Trophoblast cell (in vitro differentiated cells and primary cell): ENCODE measurements at regions not wholly inside any gene's neighbourhood (a gene's known extent, or its start where the extent isn't known, plus 50 kb on each side); places are given as distances from the start of the nearest gene placed in this dataset.
"Not testable (repeated sequence)": the region's sequence is repeated elsewhere in the genome, so short reads cannot be mapped to it uniquely, and the experiment has no call there.

ENCODE experiments used
- DNase-seq, 2 donors: peaks; one replicate each; pipeline ENCODE4 v3.0.0-alpha.2; 2016
- H2AFZ ChIP-seq: 2 replicates; pipeline ENCODE4 v1.6.1; 2013; ENCODE audit warnings: low read length, moderate library complexity, mild to moderate bottlenecking; ENCODE audit not compliant: insufficient read depth, poor library complexity
- H2AK5ac ChIP-seq: 2 replicates; pipeline ENCODE4 v1.6.1; 2013; ENCODE audit warnings: mild to moderate bottlenecking, low read length
- H2BK120ac ChIP-seq: 2 replicates; pipeline ENCODE4 v1.6.1; 2013; ENCODE audit warnings: low read length, mild to moderate bottlenecking, moderate library complexity; ENCODE audit not compliant: insufficient read depth, poor library complexity
- H2BK12ac ChIP-seq: 2 replicates; pipeline ENCODE4 v1.6.1; 2013; ENCODE audit warnings: mild to moderate bottlenecking, low read length, moderate library complexity
- H2BK5ac ChIP-seq: 2 replicates; pipeline ENCODE4 v1.6.1; 2013; ENCODE audit warnings: low read length, low read depth, moderate library complexity, mild to moderate bottlenecking; ENCODE audit not compliant: poor library complexity
- H3K14ac ChIP-seq: 2 replicates; pipeline ENCODE4 v1.6.1; 2013; ENCODE audit warnings: mild to moderate bottlenecking, low read length
- H3K18ac ChIP-seq: 2 replicates; pipeline ENCODE4 v1.6.1; 2013; ENCODE audit warnings: mild to moderate bottlenecking, low read length
- H3K23ac ChIP-seq: 2 replicates; pipeline ENCODE4 v1.6.1; 2013; ENCODE audit warnings: low read length
- H3K27ac ChIP-seq: 2 replicates; pipeline ENCODE4 v1.5.1; 2013; ENCODE audit warnings: low read depth, mild to moderate bottlenecking, inconsistent platforms, low read length, moderate library complexity
- H3K27me3 ChIP-seq: 2 replicates; pipeline ENCODE4 v1.6.1; 2013; ENCODE audit warnings: inconsistent platforms, mild to moderate bottlenecking, low read length, moderate library complexity; ENCODE audit not compliant: insufficient read depth
- H3K36me3 ChIP-seq, 2 experiments: 1 replicate in 1 of 2; 2 replicates in 1 of 2; pipeline ENCODE4 v1.6.1; 2013; ENCODE audit warnings: low read length in 2 of 2, mild to moderate bottlenecking in 2 of 2, moderate library complexity in 1 of 2; ENCODE audit not compliant: insufficient read depth in 2 of 2, control insufficient read depth in 1 of 2
- H3K4ac ChIP-seq: 2 replicates; pipeline ENCODE4 v1.6.1; 2013; ENCODE audit warnings: low read depth, mild to moderate bottlenecking, low read length, moderate library complexity
- H3K4me1 ChIP-seq, 2 experiments: 1 replicate in 1 of 2; 2 replicates in 1 of 2; pipeline ENCODE4 v1.6.1; 2013; ENCODE audit warnings: low read length in 2 of 2, mild to moderate bottlenecking in 2 of 2, moderate library complexity in 1 of 2; ENCODE audit not compliant: insufficient read depth in 2 of 2, control insufficient read depth in 1 of 2
- H3K4me2 ChIP-seq: 2 replicates; pipeline ENCODE4 v1.6.1; 2013; ENCODE audit warnings: inconsistent platforms, mild to moderate bottlenecking, low read length, moderate library complexity
- H3K4me3 ChIP-seq: 2 replicates; pipeline ENCODE4 v1.5.1; 2013; ENCODE audit warnings: mild to moderate bottlenecking, low read depth, low read length, inconsistent platforms
- H3K79me1 ChIP-seq: one replicate; pipeline ENCODE4 v1.6.1; 2013; ENCODE audit warnings: low read length
- H3K79me2 ChIP-seq: 2 replicates; pipeline ENCODE4 v1.6.1; 2013; ENCODE audit warnings: low read length, mild to moderate bottlenecking; ENCODE audit not compliant: control insufficient read depth, insufficient read depth, poor library complexity
- H3K9ac ChIP-seq: 2 replicates; pipeline ENCODE4 v1.6.1; 2013; ENCODE audit warnings: mild to moderate bottlenecking, low read length
- H3K9me3 ChIP-seq: 2 replicates; pipeline ENCODE4 v1.6.1; 2013; ENCODE audit warnings: low read depth, mild to moderate bottlenecking, control low read depth, inconsistent platforms, low read length; ENCODE audit not compliant: insufficient read depth
- H4K12ac ChIP-seq: 2 replicates; pipeline ENCODE4 v1.6.1; 2013; ENCODE audit warnings: low read depth, mild to moderate bottlenecking, low read length, moderate library complexity
- H4K8ac ChIP-seq: 2 replicates; pipeline ENCODE4 v1.6.1; 2013; ENCODE audit warnings: low read depth, mild to moderate bottlenecking, low read length, moderate library complexity
- H4K91ac ChIP-seq: one replicate; pipeline ENCODE4 v1.6.1; 2013; ENCODE audit warnings: low read depth, mild to moderate bottlenecking, low read length, moderate library complexity
- WGBS: extraction: QIAGEN DNeasy Blood & Tissue Kit; methylation state at CpG from one replicate; pipeline ENCODE4 v1.1.7; 2013; ENCODE audit warnings: missing lambda C conversion rate; ENCODE audit not compliant: insufficient read length, insufficient coverage; ENCODE audit errors: extremely low coverage; 5-methylcytosine and 5-hydroxymethylcytosine counted together

- not testable (repeated sequence) for H3K23ac ChIP-seq, H2AK5ac ChIP-seq, H3K4me2 ChIP-seq, H2BK5ac ChIP-seq, H4K8ac ChIP-seq, H3K27me3 ChIP-seq, H3K4me3 ChIP-seq, H3K9ac ChIP-seq, H3K14ac ChIP-seq, H3K79me2 ChIP-seq, H3K4ac ChIP-seq, DNase-seq, H4K12ac ChIP-seq, H3K18ac ChIP-seq, H3K4me1 ChIP-seq, H2AFZ ChIP-seq, H3K36me3 ChIP-seq, H3K27ac ChIP-seq, H3K9me3 ChIP-seq, H3K79me1 ChIP-seq
- Histone ChIP-seq H4K91ac (peak overlapping the region; percentile 37), H2BK12ac (peak overlapping the region; percentile 31), H2BK120ac (peak overlapping the region; percentile 60)
- no CpG with 5 or more reads among the region's 4 CpGs for WGBS
Observed at GRCh38 chr5:136739271-136739670, 373.9 kb upstream of the TRPC7 start.

GRCh38 chr5:136738829-136739228 lies 373.5 kb upstream of the TRPC7 start:
- Histone ChIP-seq H2AK5ac (no peak overlapping the region), H3K79me2 (no peaks in the 10 kb centered on the region), H4K12ac (no peak overlapping the region), H3K18ac (no peak overlapping the region), H3K9ac (no peak overlapping the region), H3K9me3 (peaks cover 5% of the 10 kb centered on the region), H3K27me3 (no peaks in the 10 kb centered on the region), H3K4me3 (no peak overlapping the region), H3K23ac (no peak overlapping the region), H3K79me1 (peaks cover 7% of the 10 kb centered on the region), H3K14ac (no peak overlapping the region), H3K4me2 (no peak overlapping the region), H3K27ac (no peak overlapping the region), H2AFZ (no peak overlapping the region), H3K36me3 (no peaks in the 10 kb centered on the region), H3K4ac (no peak overlapping the region), H4K8ac (no peak overlapping the region), H2BK5ac (no peak overlapping the region), H2BK12ac (peak overlapping the region; percentile 59), H4K91ac (no peak overlapping the region), H3K4me1 (peaks cover 0 to 6% of the 10 kb centered on the region in 2 experiments), H2BK120ac (no peak overlapping the region)
- WGBS: no CpG with 5 or more reads among the region's 2 CpGs
- no peak for DNase-seq

- H2BK5ac ChIP-seq: peak overlapping the region; percentile 96
- peak overlapping the region; percentile 89 for H4K91ac ChIP-seq
- H3K23ac ChIP-seq: no peak overlapping the region
- H3K27me3 ChIP-seq: no peaks in the 10 kb centered on the region
- no peak overlapping the region for H3K9ac ChIP-seq
- no peak overlapping the region for H2AFZ ChIP-seq
- no peak overlapping the region for H3K4me3 ChIP-seq
- H3K79me2 ChIP-seq: no peaks in the 10 kb centered on the region
- no peaks in the 10 kb centered on the region for H3K36me3 ChIP-seq
- H2BK120ac ChIP-seq: peak overlapping the region; percentile 97
- H3K4ac ChIP-seq: no peak overlapping the region
- H2AK5ac ChIP-seq: peak overlapping the region; percentile 91
- H3K9me3 ChIP-seq: no peaks in the 10 kb centered on the region
- peak overlapping the region; percentile 80 for H2BK12ac ChIP-seq
- no peak for DNase-seq
- peak overlapping the region; percentile 65 for H3K18ac ChIP-seq
- no peak overlapping the region for H3K4me2 ChIP-seq
- peaks cover 7% of the 10 kb centered on the region for H3K79me1 ChIP-seq
- H3K14ac ChIP-seq: peak overlapping the region; percentile 85
- H3K27ac ChIP-seq: peak overlapping the region; percentile 90
- peak overlapping the region; percentile 54 for H4K12ac ChIP-seq
- H4K8ac ChIP-seq: peak overlapping the region; percentile 90
- peaks cover 0 to 6% of the 10 kb centered on the region in 2 experiments for H3K4me1 ChIP-seq
- WGBS: no CpG with 5 or more reads among the region's 6 CpGs
Observed at GRCh38 chr5:136736021-136736420, 370.7 kb upstream of the TRPC7 start.

- H2AFZ ChIP-seq, H3K79me2 ChIP-seq, H3K4me2 ChIP-seq, H4K12ac ChIP-seq, H3K36me3 ChIP-seq, H3K9me3 ChIP-seq, H3K14ac ChIP-seq, H3K79me1 ChIP-seq, H2BK12ac ChIP-seq, H3K23ac ChIP-seq, H3K4me3 ChIP-seq, H3K9ac ChIP-seq, H2BK120ac ChIP-seq, H3K27me3 ChIP-seq, H2AK5ac ChIP-seq, H3K4me1 ChIP-seq, H3K4ac ChIP-seq: not testable (repeated sequence)
- Histone ChIP-seq H2BK5ac (peak overlapping the region; percentile 96), H3K27ac (peak overlapping the region; percentile 90), H4K8ac (peak overlapping the region; percentile 90), H4K91ac (peak overlapping the region; percentile 89), H3K18ac (peak overlapping the region; percentile 65)
- no CpG with 5 or more reads among the region's 4 CpGs for WGBS
- DNase-seq: peak in 1 of 2 donors; percentile 60
Observed at GRCh38 chr5:136735611-136736010, 370.3 kb upstream of the TRPC7 start.
